Fibroblast of skin of right quadriceps (primary cell): ENCODE measurements at regions not wholly inside any gene's neighbourhood (a gene's known extent, or its start where the extent isn't known, plus 50 kb on each side); places are given as distances from the start of the nearest gene placed in this dataset.
A peak's percentile ranks its signal among the peaks of the same experiment; 100 is the strongest.

ENCODE experiments used
- DNase-seq: peaks from one replicate; pipeline ENCODE4 v3.0.0-alpha.2; 2013

GRCh38 chr20:11549172-11550103 lies 368.3 kb upstream of the BTBD3 start:
- no peak for DNase-seq

GRCh38 chr20:11550657-11551338 lies 366.9 kb upstream of the BTBD3 start:
- no peak for DNase-seq

GRCh38 chr20:11551479-11551878 lies 366.2 kb upstream of the BTBD3 start:
- no peak for DNase-seq

- DNase-seq, result peak; percentile 12
Observed at GRCh38 chr20:11553603-11554002, 364.1 kb upstream of the BTBD3 start.

GRCh38 chr20:11555510-11555909 lies 362.2 kb upstream of the BTBD3 start:
- DNase-seq, result no peak

GRCh38 chr20:11556410-11556809 lies 361.3 kb upstream of the BTBD3 start:
- no peak for DNase-seq

GRCh38 chr20:11564491-11564890 lies 353.2 kb upstream of the BTBD3 start:
- DNase-seq, result no peak

- DNase-seq, result no peak
Observed at GRCh38 chr20:11569163-11569562, 348.5 kb upstream of the BTBD3 start.

- no peak for DNase-seq
Observed at GRCh38 chr20:11573507-11573906, 344.2 kb upstream of the BTBD3 start.

- DNase-seq, result no peak
Observed at GRCh38 chr20:11581271-11581670, 336.4 kb upstream of the BTBD3 start.

GRCh38 chr20:11582060-11582459 lies 335.6 kb upstream of the BTBD3 start:
- peak; percentile 71 for DNase-seq

GRCh38 chr20:11585752-11586352 lies 331.8 kb upstream of the BTBD3 start:
- DNase-seq, result peak; percentile 11

GRCh38 chr20:11588875-11589274 lies 328.8 kb upstream of the BTBD3 start:
- DNase-seq, result no peak

GRCh38 chr20:11591965-11592364 lies 325.7 kb upstream of the BTBD3 start:
- no peak for DNase-seq

GRCh38 chr20:11604339-11604738 lies 313.4 kb upstream of the BTBD3 start:
- no peak for DNase-seq

- DNase-seq, result no peak
Observed at GRCh38 chr20:11607047-11607446, 310.6 kb upstream of the BTBD3 start.

- DNase-seq, result no peak
Observed at GRCh38 chr20:11608736-11609135, 309.0 kb upstream of the BTBD3 start.

GRCh38 chr20:11624704-11625103 lies 293.0 kb upstream of the BTBD3 start:
- no peak for DNase-seq

- DNase-seq, result no peak
Observed at GRCh38 chr20:11626551-11626950, 291.1 kb upstream of the BTBD3 start.

- DNase-seq, result no peak
Observed at GRCh38 chr20:11642866-11643265, 274.8 kb upstream of the BTBD3 start.

GRCh38 chr20:11646359-11646758 lies 271.3 kb upstream of the BTBD3 start:
- no peak for DNase-seq

GRCh38 chr20:11650566-11650965 lies 267.1 kb upstream of the BTBD3 start:
- no peak for DNase-seq

GRCh38 chr20:11651138-11651537 lies 266.6 kb upstream of the BTBD3 start:
- DNase-seq, result no peak

- no peak for DNase-seq
Observed at GRCh38 chr20:11651647-11652046, 266.0 kb upstream of the BTBD3 start.
